ENCODE measurements at regions not wholly inside any gene's neighbourhood (a gene's known extent, or its start where the extent isn't known, plus 50 kb on each side); places are given as distances from the start of the nearest gene placed in this dataset.
A peak's percentile ranks its signal among the peaks of the same experiment; 100 is the strongest.

DNA sequence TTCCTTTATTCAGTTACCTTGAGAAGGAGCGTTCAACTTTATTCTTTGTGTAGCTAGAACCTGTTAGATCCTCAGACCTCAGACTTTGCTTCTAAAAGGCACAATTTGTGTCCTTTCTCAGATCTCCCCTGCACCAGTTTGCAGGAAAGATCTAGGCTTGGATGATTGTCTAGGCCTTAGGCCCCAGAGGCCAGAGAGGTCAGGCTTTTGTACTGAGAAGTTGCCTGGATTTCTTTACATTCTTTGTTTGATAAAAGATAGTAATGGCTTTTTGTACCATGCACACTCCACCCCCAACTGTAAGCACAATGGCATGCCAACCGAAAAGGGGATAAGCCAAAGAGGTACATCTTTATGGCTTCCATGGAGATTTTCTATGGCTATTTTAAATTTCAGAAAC, 719.6 kb upstream of the NR2F2 start:
- H3K14ac ChIP-seq (ENCODE audit: insufficient read length), result no peak overlapping the region
- H3K9me3 ChIP-seq (ENCODE audit: insufficient read depth in 2 of 2, low read depth in 1 of 2, low read length in 1 of 2), result no peaks in the 10 kb centered on the region
- no peaks in the 10 kb centered on the region for H3K36me3 ChIP-seq (ENCODE audit: control insufficient read depth in 2 of 4, insufficient read depth in 4 of 4, low read length in 3 of 4)
- no peak overlapping the region for H2BK12ac ChIP-seq (ENCODE audit: low read depth, low read length)
- H3K23me2 ChIP-seq (ENCODE audit: low read depth, low read length), result no peaks in the 10 kb centered on the region
- H4K5ac ChIP-seq (ENCODE audit: insufficient read length, low read depth, low read length), result no peak overlapping the region
- H4K8ac ChIP-seq (ENCODE audit: extremely low read depth, insufficient read depth, low read length), result no peak overlapping the region
- peak overlapping the region; percentile 41; the same call in 1 of the 2 replicates for H2AFZ ChIP-seq (ENCODE audit: low read length)
- no peak overlapping the region for H2BK120ac ChIP-seq (replicated peaks; ENCODE audit: low read depth, low read length)
- CTCF ChIA-PET (ENCODE audit: partially characterized antibody), result interaction anchor here (0.7 kb wide), 1 partner anchor 14 kb away, joined by 4 read pairs; no protein-coding TSS in a partner anchor
- H3K56ac ChIP-seq (replicated peaks; ENCODE audit: insufficient read length, low read depth, low read length), result no peak overlapping the region
- FAIRE-seq (no peak), DNase-seq (ENCODE audit: low read depth in 1 of 2, low spot score in 2 of 2) (no peak)
- no peaks in the 10 kb centered on the region for H3K79me1 ChIP-seq (ENCODE audit: low read depth, low read length)
- H2BK5ac ChIP-seq (ENCODE audit: low read depth, low read length), result no peak overlapping the region
- H3K9ac ChIP-seq (replicated peaks in 1 of 4; ENCODE audit: extremely low read depth in 1 of 4, low read depth in 3 of 4, low read length in 3 of 4), result no peak overlapping the region
- no peaks in the 10 kb centered on the region for H3K79me2 ChIP-seq (ENCODE audit: control insufficient read depth in 1 of 2, insufficient read depth in 2 of 2, low read length in 2 of 2)
- no peak overlapping the region for H2AK5ac ChIP-seq (ENCODE audit: low read depth, low read length)
- H3K27me3 ChIP-seq (replicated peaks in 1 of 4; ENCODE audit: control insufficient read depth in 3 of 4, extremely low read depth in 1 of 4, insufficient read depth in 3 of 4, low read length in 3 of 4), result no peaks in the 10 kb centered on the region
- no peak overlapping the region for H3K23ac ChIP-seq (ENCODE audit: insufficient read length)
- H3K4ac ChIP-seq (replicated peaks; ENCODE audit: insufficient read length, low read depth, low read length), result no peak overlapping the region
- no peak overlapping the region for H2BK15ac ChIP-seq (ENCODE audit: low read length)
- no peak overlapping the region for H2BK20ac ChIP-seq (ENCODE audit: low read length)
- no peak overlapping the region for H3K27ac ChIP-seq (ENCODE audit: low read depth, low read length)
- H3K4me2 ChIP-seq (ENCODE audit: insufficient read depth in 1 of 2, low read depth in 2 of 2, low read length in 2 of 2), result no peak overlapping the region
- no peak overlapping the region for H3K18ac ChIP-seq (ENCODE audit: extremely low read depth, low read length)
- no peak overlapping the region for H4K91ac ChIP-seq (replicated peaks; ENCODE audit: insufficient read length, low read length)
- H4K20me1 ChIP-seq (replicated peaks in 1 of 2; ENCODE audit: control insufficient read depth in 1 of 2, insufficient read depth in 2 of 2, low read length in 2 of 2), result no peaks in the 10 kb centered on the region
- WGBS, 2 experiments (ENCODE audit: extremely low coverage in 1 of 2, insufficient coverage in 1 of 2, insufficient read length in 1 of 2, insufficient replicate concordance in 2 of 2, low coverage in 1 of 2, low lambda C conversion rate in 2 of 2, missing lambda C conversion rate in 1 of 2), result 95% methylated on average over 2 of the region's 2 CpGs; no CpG with 5 or more reads in 1 of the 2 experiments
- POLR2A ChIA-PET (ENCODE audit: partially characterized antibody), result no interaction called here
- H3K4me3 ChIP-seq (ENCODE audit: extremely low read depth in 1 of 4, insufficient read depth in 2 of 4, low read depth in 3 of 4, low read length in 4 of 4), result no peak overlapping the region
- H3K4me1 ChIP-seq (replicated peaks in 1 of 4; ENCODE audit: control insufficient read depth in 3 of 4, insufficient read depth in 4 of 4, low read length in 3 of 4), result no peaks in the 10 kb centered on the region
- TF ChIP-seq PHF8 (conservative IDR thresholded peaks at IDR 0.05; ENCODE audit: low read depth, low read length), result no peak
- no peak for TF ChIP-seq SP4 (IDR thresholded peaks at IDR 0.05; ENCODE audit: low read length)
- TF ChIP-seq CREB1 (IDR thresholded peaks at IDR 0.05), result no peak
- no peak for TF ChIP-seq RXRA (IDR thresholded peaks at IDR 0.05; ENCODE audit: insufficient read depth, low read depth, low read length)
- no peak for TF ChIP-seq SUZ12 (IDR thresholded peaks at IDR 0.05; ENCODE audit: low read length)
- TF ChIP-seq, protein P1, sequence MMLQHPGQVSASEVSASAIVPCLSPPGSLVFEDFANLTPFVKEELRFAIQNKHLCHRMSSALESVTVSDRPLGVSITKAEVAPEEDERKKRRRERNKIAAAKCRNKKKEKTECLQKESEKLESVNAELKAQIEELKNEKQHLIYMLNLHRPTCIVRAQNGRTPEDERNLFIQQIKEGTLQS (IDR thresholded peaks at IDR 0.05; ENCODE audit: insufficient read depth, low read depth, low read length), result no peak
- no peak for TF ChIP-seq SP2 (IDR thresholded peaks at IDR 0.05; ENCODE audit: low read length)
- TF ChIP-seq KDM4A (IDR thresholded peaks at IDR 0.05; ENCODE audit: low read depth, low read length, severe bottlenecking), result no peak
- no peak for TF ChIP-seq KDM5A (IDR thresholded peaks at IDR 0.05; ENCODE audit: low read length)
- no peak for TF ChIP-seq ASH2L (IDR thresholded peaks at IDR 0.05; ENCODE audit: low read length)
- TF ChIP-seq CHD1 (IDR thresholded peaks at IDR 0.05; ENCODE audit: low read depth, low read length), result no peak
- TF ChIP-seq CBX5 (IDR thresholded peaks at IDR 0.05; ENCODE audit: low read depth, low read length), result no peak
- TF ChIP-seq, protein P2, sequence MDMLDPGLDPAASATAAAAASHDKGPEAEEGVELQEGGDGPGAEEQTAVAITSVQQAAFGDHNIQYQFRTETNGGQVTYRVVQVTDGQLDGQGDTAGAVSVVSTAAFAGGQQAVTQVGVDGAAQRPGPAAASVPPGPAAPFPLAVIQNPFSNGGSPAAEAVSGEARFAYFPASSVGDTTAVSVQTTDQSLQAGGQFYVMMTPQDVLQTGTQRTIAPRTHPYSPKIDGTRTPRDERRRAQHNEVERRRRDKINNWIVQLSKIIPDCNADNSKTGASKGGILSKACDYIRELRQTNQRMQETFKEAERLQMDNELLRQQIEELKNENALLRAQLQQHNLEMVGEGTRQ (IDR thresholded peaks at IDR 0.05; ENCODE audit: low read length), result no peak

All from H1 (cell line).